GM19099 (cell line): ENCODE measurements at regions not wholly inside any gene's neighbourhood (a gene's known extent, or its start where the extent isn't known, plus 50 kb on each side); places are given as distances from the start of the nearest gene placed in this dataset.

Experiments
- POLR2A ChIP-seq: IDR thresholded peaks from 3 replicates; pipeline ENCODE4 v1.6.1; 2011; ENCODE audit warnings: low read depth; ENCODE audit not compliant: insufficient read length; ENCODE audit errors: extremely low read depth

GRCh38 chr1:37085393-37085792 lies 51.1 kb upstream of the GRIK3 start:
- TF ChIP-seq POLR2A: no peak

GRCh38 chr1:37089750-37090149 lies 55.4 kb upstream of the GRIK3 start:
- TF ChIP-seq POLR2A: no peak

- no peak for TF ChIP-seq POLR2A
These were observed 56.4 kb upstream of the GRIK3 start for GRCh38 chr1:37090671-37091070.

GRCh38 chr1:37092937-37093336 lies 58.6 kb upstream of the GRIK3 start:
- no peak for TF ChIP-seq POLR2A

- no peak for TF ChIP-seq POLR2A
These were observed 60.0 kb upstream of the GRIK3 start for GRCh38 chr1:37094302-37094701.

GRCh38 chr1:37096523-37096922 lies 62.2 kb upstream of the GRIK3 start:
- TF ChIP-seq POLR2A: no peak

GRCh38 chr1:37097731-37098130 lies 63.4 kb upstream of the GRIK3 start:
- no peak for TF ChIP-seq POLR2A

GRCh38 chr1:37098237-37098636 lies 63.9 kb upstream of the GRIK3 start:
- no peak for TF ChIP-seq POLR2A

GRCh38 chr1:37100310-37100709 lies 66.0 kb upstream of the GRIK3 start:
- TF ChIP-seq POLR2A: no peak

- TF ChIP-seq POLR2A: no peak
These were observed 68.5 kb upstream of the GRIK3 start for GRCh38 chr1:37102656-37103382.

- TF ChIP-seq POLR2A: no peak
These were observed 71.6 kb upstream of the GRIK3 start for GRCh38 chr1:37105911-37106310.

GRCh38 chr1:37107153-37107907 lies 73.0 kb upstream of the GRIK3 start:
- TF ChIP-seq POLR2A: no peak

- no peak for TF ChIP-seq POLR2A
These were observed 74.4 kb upstream of the GRIK3 start for GRCh38 chr1:37108596-37109188.

GRCh38 chr1:37112430-37112829 lies 78.1 kb upstream of the GRIK3 start:
- no peak for TF ChIP-seq POLR2A

GRCh38 chr1:37113285-37113997 lies 79.1 kb upstream of the GRIK3 start:
- TF ChIP-seq POLR2A: no peak
